ENCODE measurements at regions not wholly inside any gene's neighbourhood (a gene's known extent, or its start where the extent isn't known, plus 50 kb on each side); places are given as distances from the start of the nearest gene placed in this dataset.

- H4K91ac ChIP-seq (ENCODE audit: low read depth, low read length, poor library complexity): no peak overlapping the region
- no peaks in the 10 kb centered on the region for H3K27me3 ChIP-seq (ENCODE audit: control insufficient read depth in 3 of 3, insufficient read depth in 3 of 3, low read depth in 1 of 3, low read length in 3 of 3)
- no peaks in the 10 kb centered on the region for H3K9me3 ChIP-seq (replicated peaks in 1 of 2; ENCODE audit: control insufficient read depth in 2 of 2, insufficient read depth in 1 of 2, low read depth in 1 of 2, low read length in 2 of 2)
- no peaks in the 10 kb centered on the region for H3K36me3 ChIP-seq (replicated peaks in 1 of 2; ENCODE audit: control insufficient read depth in 2 of 2, insufficient read depth in 2 of 2, low read length in 2 of 2)
- no peak overlapping the region for H4K8ac ChIP-seq (ENCODE audit: low read depth, low read length)
- no peak for DNase-seq (ENCODE audit: low spot score)
- no peak overlapping the region for H3K27ac ChIP-seq (replicated peaks; ENCODE audit: low read length)
- H3K79me1 ChIP-seq (ENCODE audit: low read depth, low read length): no peaks in the 10 kb centered on the region
- H3K14ac ChIP-seq (ENCODE audit: low read length): no peak overlapping the region
- H2AFZ ChIP-seq (ENCODE audit: low read length): no peak overlapping the region
- H3K23ac ChIP-seq (ENCODE audit: low read depth, low read length, poor library complexity): no peak overlapping the region
- H3K4me2 ChIP-seq (ENCODE audit: insufficient read depth, low read length, poor library complexity, severe bottlenecking): no peak overlapping the region
- H2BK12ac ChIP-seq (ENCODE audit: low read length): no peak overlapping the region
- H2BK15ac ChIP-seq (ENCODE audit: low read length): no peak overlapping the region
- H3K9ac ChIP-seq (ENCODE audit: low read depth, low read length, poor library complexity): no peak overlapping the region
- no peak overlapping the region for H3K4me3 ChIP-seq (ENCODE audit: low read length in 2 of 2)
- no peaks in the 10 kb centered on the region for H3K4me1 ChIP-seq (ENCODE audit: control insufficient read depth in 2 of 2, insufficient read depth in 1 of 2, low read depth in 1 of 2, low read length in 2 of 2)
- H2AK5ac ChIP-seq (ENCODE audit: low read depth, low read length): no peak overlapping the region
- no peak overlapping the region for H2BK5ac ChIP-seq (ENCODE audit: low read length)
- no peak overlapping the region for H3K18ac ChIP-seq (ENCODE audit: low read length)
- WGBS, 2 donors (ENCODE audit: extremely low coverage in 2 of 2, insufficient read length in 2 of 2, insufficient replicate concordance in 1 of 2): no CpG with 5 or more reads among the region's 1 CpG
- H2BK120ac ChIP-seq (ENCODE audit: low read depth, low read length): no peak overlapping the region
- no peak overlapping the region for H3K4ac ChIP-seq (ENCODE audit: low read length)
Measured at GRCh38 chr4:188854436-188854835, 715.2 kb downstream of the TRIML1 start.

- no peak overlapping the region for H3K4me2 ChIP-seq (ENCODE audit: insufficient read depth, low read length, poor library complexity, severe bottlenecking)
- WGBS, 2 donors (ENCODE audit: extremely low coverage in 2 of 2, insufficient read length in 2 of 2, insufficient replicate concordance in 1 of 2): no CpG with 5 or more reads among the region's 1 CpG
- H3K9me3 ChIP-seq (replicated peaks in 1 of 2; ENCODE audit: control insufficient read depth in 2 of 2, insufficient read depth in 1 of 2, low read depth in 1 of 2, low read length in 2 of 2): no peaks in the 10 kb centered on the region
- H2BK5ac ChIP-seq (ENCODE audit: low read length): no peak overlapping the region
- H3K4me3 ChIP-seq (ENCODE audit: low read length in 2 of 2): no peak overlapping the region
- H3K14ac ChIP-seq (ENCODE audit: low read length): no peak overlapping the region
- H2BK15ac ChIP-seq (ENCODE audit: low read length): no peak overlapping the region
- no peak overlapping the region for H3K23ac ChIP-seq (ENCODE audit: low read depth, low read length, poor library complexity)
- no peaks in the 10 kb centered on the region for H3K36me3 ChIP-seq (replicated peaks in 1 of 2; ENCODE audit: control insufficient read depth in 2 of 2, insufficient read depth in 2 of 2, low read length in 2 of 2)
- no peaks in the 10 kb centered on the region for H3K79me1 ChIP-seq (ENCODE audit: low read depth, low read length)
- no peak overlapping the region for H3K27ac ChIP-seq (replicated peaks; ENCODE audit: low read length)
- DNase-seq (ENCODE audit: low spot score): no peak
- no peak overlapping the region for H2BK120ac ChIP-seq (ENCODE audit: low read depth, low read length)
- no peak overlapping the region for H3K18ac ChIP-seq (ENCODE audit: low read length)
- H2AK5ac ChIP-seq (ENCODE audit: low read depth, low read length): no peak overlapping the region
- no peak overlapping the region for H3K9ac ChIP-seq (ENCODE audit: low read depth, low read length, poor library complexity)
- H3K4ac ChIP-seq (ENCODE audit: low read length): no peak overlapping the region
- H4K8ac ChIP-seq (ENCODE audit: low read depth, low read length): no peak overlapping the region
- H3K27me3 ChIP-seq (ENCODE audit: control insufficient read depth in 3 of 3, insufficient read depth in 3 of 3, low read depth in 1 of 3, low read length in 3 of 3): no peaks in the 10 kb centered on the region
- no peaks in the 10 kb centered on the region for H3K4me1 ChIP-seq (ENCODE audit: control insufficient read depth in 2 of 2, insufficient read depth in 1 of 2, low read depth in 1 of 2, low read length in 2 of 2)
- H2AFZ ChIP-seq (ENCODE audit: low read length): no peak overlapping the region
- no peak overlapping the region for H2BK12ac ChIP-seq (ENCODE audit: low read length)
- no peak overlapping the region for H4K91ac ChIP-seq (ENCODE audit: low read depth, low read length, poor library complexity)
Measured at GRCh38 chr4:188858696-188859095, 719.5 kb downstream of the TRIML1 start.

- no peak overlapping the region for H2AFZ ChIP-seq (ENCODE audit: low read length)
- H2BK12ac ChIP-seq (ENCODE audit: low read length): no peak overlapping the region
- H3K4me3 ChIP-seq (ENCODE audit: low read length in 2 of 2): no peak overlapping the region
- no peak overlapping the region for H3K23ac ChIP-seq (ENCODE audit: low read depth, low read length, poor library complexity)
- H2BK5ac ChIP-seq (ENCODE audit: low read length): no peak overlapping the region
- no peak overlapping the region for H2AK5ac ChIP-seq (ENCODE audit: low read depth, low read length)
- no peak overlapping the region for H2BK120ac ChIP-seq (ENCODE audit: low read depth, low read length)
- no peak overlapping the region for H3K4me2 ChIP-seq (ENCODE audit: insufficient read depth, low read length, poor library complexity, severe bottlenecking)
- no peak overlapping the region for H3K18ac ChIP-seq (ENCODE audit: low read length)
- no peak overlapping the region for H2BK15ac ChIP-seq (ENCODE audit: low read length)
- no peak overlapping the region for H4K91ac ChIP-seq (ENCODE audit: low read depth, low read length, poor library complexity)
- no peak overlapping the region for H4K8ac ChIP-seq (ENCODE audit: low read depth, low read length)
- H3K36me3 ChIP-seq (replicated peaks in 1 of 2; ENCODE audit: control insufficient read depth in 2 of 2, insufficient read depth in 2 of 2, low read length in 2 of 2): no peaks in the 10 kb centered on the region
- no peaks in the 10 kb centered on the region for H3K4me1 ChIP-seq (ENCODE audit: control insufficient read depth in 2 of 2, insufficient read depth in 1 of 2, low read depth in 1 of 2, low read length in 2 of 2)
- H3K27ac ChIP-seq (replicated peaks; ENCODE audit: low read length): no peak overlapping the region
- DNase-seq (ENCODE audit: low spot score): no peak
- H3K79me1 ChIP-seq (ENCODE audit: low read depth, low read length): no peaks in the 10 kb centered on the region
- H3K27me3 ChIP-seq (ENCODE audit: control insufficient read depth in 3 of 3, insufficient read depth in 3 of 3, low read depth in 1 of 3, low read length in 3 of 3): no peaks in the 10 kb centered on the region
- H3K9me3 ChIP-seq (replicated peaks in 1 of 2; ENCODE audit: control insufficient read depth in 2 of 2, insufficient read depth in 1 of 2, low read depth in 1 of 2, low read length in 2 of 2): no peaks in the 10 kb centered on the region
- H3K9ac ChIP-seq (ENCODE audit: low read depth, low read length, poor library complexity): no peak overlapping the region
- no CpG with 5 or more reads among the region's 10 CpGs for WGBS, 2 donors (ENCODE audit: extremely low coverage in 2 of 2, insufficient read length in 2 of 2, insufficient replicate concordance in 1 of 2)
- H3K4ac ChIP-seq (ENCODE audit: low read length): no peak overlapping the region
- no peak overlapping the region for H3K14ac ChIP-seq (ENCODE audit: low read length)
Measured at GRCh38 chr4:188864741-188865140, 725.5 kb downstream of the TRIML1 start.

- no peaks in the 10 kb centered on the region for H3K79me1 ChIP-seq (ENCODE audit: low read depth, low read length)
- H4K8ac ChIP-seq (ENCODE audit: low read depth, low read length): no peak overlapping the region
- no peak overlapping the region for H2BK12ac ChIP-seq (ENCODE audit: low read length)
- no peaks in the 10 kb centered on the region for H3K27me3 ChIP-seq (ENCODE audit: control insufficient read depth in 3 of 3, insufficient read depth in 3 of 3, low read depth in 1 of 3, low read length in 3 of 3)
- H3K4me3 ChIP-seq (ENCODE audit: low read length in 2 of 2): no peak overlapping the region
- no peak overlapping the region for H2BK5ac ChIP-seq (ENCODE audit: low read length)
- H3K23ac ChIP-seq (ENCODE audit: low read depth, low read length, poor library complexity): no peak overlapping the region
- no peak for DNase-seq (ENCODE audit: low spot score)
- H3K36me3 ChIP-seq (replicated peaks in 1 of 2; ENCODE audit: control insufficient read depth in 2 of 2, insufficient read depth in 2 of 2, low read length in 2 of 2): no peaks in the 10 kb centered on the region
- H3K4ac ChIP-seq (ENCODE audit: low read length): no peak overlapping the region
- no peak overlapping the region for H3K27ac ChIP-seq (replicated peaks; ENCODE audit: low read length)
- H2AFZ ChIP-seq (ENCODE audit: low read length): no peak overlapping the region
- H3K14ac ChIP-seq (ENCODE audit: low read length): no peak overlapping the region
- no peaks in the 10 kb centered on the region for H3K9me3 ChIP-seq (replicated peaks in 1 of 2; ENCODE audit: control insufficient read depth in 2 of 2, insufficient read depth in 1 of 2, low read depth in 1 of 2, low read length in 2 of 2)
- no peak overlapping the region for H2AK5ac ChIP-seq (ENCODE audit: low read depth, low read length)
- no CpG with 5 or more reads among the region's 1 CpG for WGBS, 2 donors (ENCODE audit: extremely low coverage in 2 of 2, insufficient read length in 2 of 2, insufficient replicate concordance in 1 of 2)
- no peak overlapping the region for H3K9ac ChIP-seq (ENCODE audit: low read depth, low read length, poor library complexity)
- H3K18ac ChIP-seq (ENCODE audit: low read length): no peak overlapping the region
- no peak overlapping the region for H2BK15ac ChIP-seq (ENCODE audit: low read length)
- no peak overlapping the region for H4K91ac ChIP-seq (ENCODE audit: low read depth, low read length, poor library complexity)
- no peak overlapping the region for H3K4me2 ChIP-seq (ENCODE audit: insufficient read depth, low read length, poor library complexity, severe bottlenecking)
- no peak overlapping the region for H2BK120ac ChIP-seq (ENCODE audit: low read depth, low read length)
- no peaks in the 10 kb centered on the region for H3K4me1 ChIP-seq (ENCODE audit: control insufficient read depth in 2 of 2, insufficient read depth in 1 of 2, low read depth in 1 of 2, low read length in 2 of 2)
Measured at GRCh38 chr4:188867796-188868195, 728.6 kb downstream of the TRIML1 start.

Measured in neuronal stem cell (in vitro differentiated cells).